GM21619 (cell line): ENCODE measurements at regions not wholly inside any gene's neighbourhood (a gene's known extent, or its start where the extent isn't known, plus 50 kb on each side); places are given as distances from the start of the nearest gene placed in this dataset.

Experiments
- ATAC-seq: cut with Tn5 transposase; IDR thresholded peaks from one replicate; pipeline ENCODE4 v1.9.1; 2021; ENCODE audit not compliant: unreplicated experiment

DNA sequence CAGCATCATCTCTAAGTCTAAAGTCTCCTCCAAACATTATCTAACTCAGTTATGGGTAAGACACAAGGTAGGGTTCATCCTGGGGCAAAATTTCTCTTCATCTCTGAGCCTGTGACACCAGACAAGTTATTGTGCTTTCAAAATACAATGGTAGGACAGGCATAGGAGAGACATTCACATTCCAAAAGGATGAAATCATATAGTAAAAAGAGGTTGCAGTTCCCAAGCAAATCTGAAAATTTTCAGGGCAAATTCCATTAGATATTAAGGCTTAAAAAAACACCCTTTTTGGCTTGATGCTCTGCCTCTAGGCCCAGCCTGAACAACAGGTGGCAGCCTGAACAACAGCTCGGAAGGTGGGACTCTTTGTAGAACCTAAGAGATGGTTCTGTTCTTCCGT is 448.3 kb upstream of the SLIT2 start:
- no peak for ATAC-seq

DNA sequence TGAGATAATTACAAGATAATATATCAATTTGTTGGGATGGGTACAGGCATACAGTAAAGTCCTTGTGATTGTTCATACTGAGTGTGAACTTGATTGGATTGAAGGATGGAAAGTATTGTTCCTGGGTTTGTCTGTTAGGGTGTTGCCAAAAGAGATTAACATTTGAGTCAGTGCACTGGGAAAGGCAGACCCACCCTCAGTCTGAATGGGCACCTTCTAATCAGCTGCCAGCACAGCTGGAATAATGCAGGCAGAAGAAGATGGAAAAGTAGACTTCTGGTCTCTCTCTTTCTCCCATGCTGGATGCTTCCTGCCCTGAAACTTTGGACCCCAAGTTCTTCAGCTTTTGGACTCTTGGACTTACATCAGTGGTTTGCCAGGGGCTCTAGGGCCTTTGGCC is 457.9 kb upstream of the SLIT2 start:
- ATAC-seq = no peak

DNA sequence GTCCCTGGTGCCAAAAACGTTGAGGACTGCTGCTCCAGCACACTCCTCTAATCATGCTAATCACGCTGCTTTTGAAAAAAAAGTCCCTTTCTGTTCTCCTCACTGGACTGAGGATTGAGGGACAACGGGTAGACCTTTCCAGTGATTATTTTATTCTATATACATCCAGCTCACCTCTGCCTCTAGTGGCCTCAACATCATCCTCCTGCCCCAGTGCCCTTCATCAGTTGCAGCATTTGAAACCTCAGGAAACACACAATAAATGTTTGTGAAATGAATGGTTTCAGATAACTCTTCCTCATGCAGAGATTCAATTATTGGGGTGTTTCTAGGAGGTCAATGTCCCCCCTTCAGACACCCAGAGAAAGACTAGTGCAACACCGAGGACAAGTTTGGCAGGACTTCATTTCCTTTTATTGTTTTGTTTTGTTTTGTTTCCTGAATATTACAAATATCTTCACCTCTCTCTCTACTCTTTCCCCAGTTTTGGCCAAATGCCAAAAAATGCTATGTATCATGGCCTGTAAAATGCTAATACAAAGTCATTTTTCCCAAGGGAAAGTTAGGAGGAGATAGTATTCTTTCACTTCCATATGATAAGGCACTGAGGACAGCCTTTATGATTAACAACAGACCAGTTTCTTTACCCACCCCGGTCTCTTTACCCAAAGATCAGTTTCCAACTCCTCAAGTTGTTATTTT is 460.1 kb upstream of the SLIT2 start:
- no peak for ATAC-seq

DNA sequence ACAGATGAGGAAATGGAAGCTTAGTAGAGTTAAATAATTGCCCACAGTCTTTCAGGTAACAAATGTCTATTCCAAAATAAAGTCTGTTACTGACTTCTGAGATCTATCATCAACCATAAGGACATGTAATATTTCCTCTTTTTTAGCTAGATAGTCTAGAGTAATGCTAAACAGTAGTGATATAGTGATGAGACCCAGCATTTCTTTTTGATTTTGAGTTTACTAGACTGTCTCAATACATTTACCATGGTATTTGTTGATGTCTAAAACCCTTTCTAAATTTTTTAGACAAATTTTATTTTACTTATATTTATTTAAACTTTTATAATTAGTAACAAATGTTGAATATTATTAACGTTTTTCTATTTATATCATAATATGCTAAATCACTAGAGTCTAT is 465.1 kb upstream of the SLIT2 start:
- ATAC-seq = no peak

DNA sequence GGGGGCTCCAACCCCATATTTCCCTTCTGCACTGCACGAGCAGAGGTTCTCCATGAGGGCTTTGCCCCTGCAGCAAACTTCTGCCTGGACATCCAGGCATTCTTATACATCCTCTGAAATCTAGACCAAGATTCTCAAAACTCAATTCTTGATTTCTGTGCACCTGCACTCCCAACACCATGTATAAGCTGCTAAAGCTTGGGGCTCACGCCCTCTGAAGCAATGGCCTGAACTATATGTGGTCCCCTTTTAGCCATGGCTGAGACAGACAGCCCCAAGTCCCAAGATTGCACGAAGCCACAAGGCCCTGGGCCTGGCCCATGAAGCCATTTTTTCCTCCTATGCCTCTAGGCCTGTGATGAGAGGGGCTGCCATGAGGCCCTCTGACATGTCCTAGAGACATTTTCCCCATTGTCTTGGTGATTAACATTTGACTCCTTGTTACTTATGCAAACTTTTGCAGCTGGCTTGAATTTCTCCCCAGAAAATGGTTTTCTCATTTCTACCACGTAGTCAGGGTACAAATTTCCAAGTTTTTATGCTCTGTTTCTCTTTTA is 468.0 kb upstream of the SLIT2 start:
- ATAC-seq = no peak

DNA sequence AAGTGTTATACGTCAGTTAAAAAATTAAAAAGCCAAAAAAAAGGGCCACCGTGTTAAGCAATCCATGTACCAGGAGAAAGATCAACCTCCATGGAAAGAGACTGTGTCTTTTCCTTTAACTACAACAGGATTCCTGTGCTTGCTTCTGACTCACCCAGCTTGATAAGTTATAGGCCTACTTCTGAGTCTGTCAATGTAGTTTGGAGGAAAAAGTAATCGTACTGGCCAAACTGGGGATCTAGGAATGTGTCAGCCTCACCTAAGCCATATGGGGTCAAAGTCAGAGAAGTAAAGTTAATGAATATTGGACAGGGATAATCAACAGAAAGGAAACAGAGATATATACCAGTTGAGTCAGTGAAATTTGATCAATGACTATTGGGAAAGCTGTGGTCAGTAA is 470.8 kb upstream of the SLIT2 start:
- no peak for ATAC-seq

DNA sequence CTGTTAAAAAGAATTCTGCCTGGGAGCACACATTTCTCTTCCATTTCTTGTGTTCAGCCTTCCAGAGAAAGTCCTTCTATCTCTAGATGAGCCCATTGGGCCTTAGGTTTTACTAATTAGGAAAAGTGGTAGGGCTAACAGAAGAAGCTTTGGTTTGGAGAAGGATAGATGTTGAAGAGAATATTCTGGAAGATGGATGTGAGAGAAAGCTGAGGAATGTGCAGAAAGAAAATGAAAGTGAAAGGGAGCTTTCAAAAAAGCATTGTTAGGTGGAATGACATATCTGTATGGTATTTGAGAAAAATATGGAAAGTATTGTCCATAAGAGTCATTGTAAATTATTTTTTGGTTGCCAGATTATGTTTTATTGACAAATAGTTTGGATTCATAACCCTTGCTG is 474.8 kb upstream of the SLIT2 start:
- no peak for ATAC-seq

DNA sequence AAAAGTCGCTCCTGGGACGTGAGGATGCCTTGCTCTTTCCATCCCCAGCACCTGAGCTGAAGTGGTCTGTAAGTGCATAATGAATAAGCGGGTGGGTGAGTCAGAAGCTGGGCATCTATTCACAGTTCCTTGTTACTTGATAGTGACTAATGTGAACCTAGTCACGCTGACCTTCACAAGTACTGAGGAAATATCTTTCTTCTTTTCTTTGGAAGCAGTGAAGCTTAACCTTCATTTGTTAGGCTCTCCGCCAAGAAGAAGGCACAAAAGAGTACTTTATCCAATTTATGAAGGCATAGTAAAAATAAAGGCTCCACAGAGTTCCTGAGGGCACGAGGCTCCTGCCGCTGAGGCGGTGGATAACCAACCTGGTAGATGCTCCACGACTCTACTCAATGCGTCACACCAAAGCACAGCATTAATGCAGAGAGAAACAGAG is 475.7 kb upstream of the SLIT2 start:
- ATAC-seq = no peak

DNA sequence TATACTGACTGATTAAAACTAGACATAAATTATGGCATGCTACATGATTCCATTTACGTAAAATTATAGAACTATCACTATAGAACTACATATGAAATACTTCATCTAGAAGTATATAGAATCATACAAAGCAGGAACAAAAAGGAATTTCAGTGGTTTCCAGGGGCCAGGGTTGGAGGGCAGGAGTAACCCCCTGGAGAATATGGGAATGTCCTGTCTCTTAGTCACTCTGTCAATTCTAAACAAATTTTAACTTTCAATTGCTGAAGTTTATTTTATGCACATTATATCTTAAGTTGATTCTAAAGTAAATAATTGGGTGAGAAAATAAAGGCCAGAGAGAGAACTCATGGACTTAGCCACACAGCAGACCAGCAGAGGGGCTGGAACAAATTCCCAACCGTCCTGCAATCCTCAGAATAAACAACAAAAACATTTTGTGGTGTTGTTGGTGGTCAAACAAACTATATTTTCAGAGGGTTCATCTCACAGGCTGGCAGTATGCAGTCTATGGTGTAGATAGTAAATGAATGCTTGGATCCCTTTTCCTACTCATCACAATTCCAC is 476.9 kb upstream of the SLIT2 start:
- ATAC-seq = no peak

DNA sequence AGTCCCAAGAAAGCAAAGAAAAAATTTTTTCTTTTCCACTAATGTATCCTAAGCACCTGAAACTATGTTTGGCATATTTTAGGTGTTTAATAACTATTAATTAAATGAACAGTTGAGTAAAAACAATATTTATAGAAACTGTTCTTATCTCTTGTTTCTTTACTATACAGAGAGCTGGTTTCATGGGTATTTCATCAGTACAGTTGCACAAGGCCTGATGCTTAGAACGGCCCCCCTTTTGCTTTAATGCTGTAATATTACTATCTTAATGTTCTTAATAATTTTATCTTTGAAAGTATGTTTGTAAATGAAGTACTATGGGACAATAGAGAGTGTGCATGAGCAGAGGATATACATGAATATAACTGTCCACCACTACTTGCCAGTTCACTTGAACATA is 479.1 kb upstream of the SLIT2 start:
- ATAC-seq = no peak

DNA sequence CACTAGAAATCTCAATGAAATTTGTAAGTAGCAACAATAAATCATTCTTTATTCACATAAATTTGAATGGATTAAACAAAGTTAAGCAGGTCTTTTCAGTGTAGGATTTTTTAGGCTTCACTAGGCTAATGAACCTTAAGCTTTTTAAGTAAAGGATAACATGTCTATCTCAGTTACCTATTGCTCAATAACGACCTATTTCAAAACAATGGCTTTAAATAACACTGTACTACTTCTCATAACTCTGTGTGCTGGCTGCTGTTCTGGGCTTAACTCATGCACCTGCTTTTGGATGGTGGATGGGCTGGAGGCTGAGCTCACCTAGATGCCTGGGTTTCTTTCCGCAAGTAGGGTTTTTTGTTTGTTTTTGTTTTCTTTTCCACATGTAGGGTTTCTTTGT is 495.0 kb upstream of the SLIT2 start:
- ATAC-seq = no peak

DNA sequence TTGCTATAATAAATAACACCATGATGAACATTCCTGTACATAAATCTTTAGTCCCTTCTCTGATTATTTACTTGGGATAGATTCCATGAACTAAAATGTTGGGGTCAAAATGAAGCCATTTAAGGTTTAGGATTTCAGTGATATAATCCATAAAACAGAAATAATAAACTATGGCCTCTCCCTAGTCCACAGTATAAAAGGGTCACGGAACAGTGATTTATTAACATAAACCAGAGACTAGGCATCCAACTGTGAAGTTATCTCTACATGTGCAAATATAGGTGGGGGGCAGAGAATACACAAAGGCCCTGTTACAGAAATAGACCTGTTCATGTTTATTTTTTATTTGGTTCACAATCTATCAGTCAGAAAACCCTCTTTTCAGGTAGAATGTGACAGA is 499.1 kb upstream of the SLIT2 start:
- ATAC-seq = no peak

DNA sequence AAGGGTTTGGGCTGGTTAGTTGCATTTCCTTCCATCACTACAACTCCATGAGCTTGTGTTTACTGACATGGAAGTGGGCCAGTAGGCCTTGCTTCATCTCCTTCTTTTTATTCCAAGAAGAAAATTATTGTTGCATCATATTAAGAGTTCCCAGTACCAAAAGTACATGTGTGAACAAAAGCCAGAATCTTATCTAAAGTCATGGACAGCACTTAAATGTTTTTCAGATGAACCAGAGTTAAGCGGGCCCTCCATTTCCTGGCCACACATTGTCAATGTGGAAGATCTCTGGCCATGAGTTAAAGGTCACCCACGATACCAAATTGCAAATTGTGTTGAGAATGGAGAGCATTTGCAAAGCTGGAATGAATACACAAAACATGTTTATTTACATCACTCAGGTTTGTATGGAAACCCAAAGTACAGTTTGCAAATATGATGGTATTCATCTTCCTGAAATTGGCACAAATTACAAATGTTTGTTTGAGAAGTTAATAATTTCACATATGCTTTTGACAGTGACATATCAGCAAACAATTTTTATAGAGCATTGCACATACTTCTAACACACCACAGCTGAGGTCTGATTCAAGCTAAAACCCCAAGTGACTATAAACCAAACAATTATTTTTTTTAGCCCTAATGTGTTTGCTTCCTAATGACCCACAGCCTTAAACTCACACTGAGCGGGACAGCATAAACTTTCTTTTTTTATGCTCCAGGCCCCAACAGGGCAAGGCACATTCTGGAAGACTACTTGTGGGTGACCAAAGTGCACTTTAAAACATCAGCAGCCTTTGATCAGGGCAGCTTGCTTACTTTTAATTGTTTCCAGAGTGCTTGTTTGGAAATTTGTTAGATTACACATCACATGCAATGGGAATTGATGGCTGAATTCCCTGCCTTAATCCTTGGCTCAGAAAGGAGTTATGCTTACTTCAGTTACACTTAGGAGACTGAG is 502.9 kb upstream of the SLIT2 start:
- ATAC-seq = no peak

DNA sequence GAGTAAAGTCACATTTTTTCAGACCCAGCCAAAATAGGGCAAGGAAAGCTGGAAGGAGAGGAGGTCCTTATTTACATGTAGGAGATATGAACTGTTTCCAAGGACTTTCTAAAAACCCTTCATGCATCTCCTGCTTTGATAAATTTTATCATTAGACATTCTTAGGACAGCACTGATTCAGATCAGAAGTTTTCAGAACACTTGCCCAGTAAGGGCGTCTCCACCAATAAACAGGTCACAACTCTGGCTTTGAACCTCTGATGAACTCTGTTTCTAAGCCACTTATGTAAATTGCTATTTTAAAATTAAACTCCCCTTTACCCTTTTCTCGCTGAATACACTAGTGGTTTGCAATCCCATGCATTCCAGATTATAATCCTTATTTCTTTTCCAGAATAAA is 505.3 kb upstream of the SLIT2 start:
- ATAC-seq = no peak

DNA sequence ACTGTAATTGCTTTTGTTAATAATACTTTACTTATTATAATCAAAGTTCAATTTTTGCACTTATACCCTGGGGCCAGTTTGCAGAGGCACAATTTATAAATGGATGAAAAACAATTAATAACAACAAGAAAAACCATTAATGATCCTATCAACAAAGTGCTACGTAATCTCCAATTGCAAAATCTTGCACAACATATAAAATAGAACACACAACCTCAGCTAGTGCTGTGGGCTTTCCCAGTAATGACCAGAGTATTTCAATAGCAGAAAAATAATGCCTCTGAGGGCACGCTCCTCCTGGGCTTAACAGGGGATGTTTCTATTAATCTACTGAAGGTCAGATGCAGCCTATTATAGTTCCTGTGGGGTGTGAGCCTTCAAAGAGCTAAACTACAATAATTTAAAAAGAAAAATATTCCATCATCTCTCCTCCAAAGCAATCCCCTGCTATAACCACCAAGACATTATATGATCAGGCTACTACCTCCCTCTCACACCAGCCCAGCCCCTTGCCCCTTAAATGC is 508.5 kb upstream of the SLIT2 start:
- ATAC-seq = no peak

DNA sequence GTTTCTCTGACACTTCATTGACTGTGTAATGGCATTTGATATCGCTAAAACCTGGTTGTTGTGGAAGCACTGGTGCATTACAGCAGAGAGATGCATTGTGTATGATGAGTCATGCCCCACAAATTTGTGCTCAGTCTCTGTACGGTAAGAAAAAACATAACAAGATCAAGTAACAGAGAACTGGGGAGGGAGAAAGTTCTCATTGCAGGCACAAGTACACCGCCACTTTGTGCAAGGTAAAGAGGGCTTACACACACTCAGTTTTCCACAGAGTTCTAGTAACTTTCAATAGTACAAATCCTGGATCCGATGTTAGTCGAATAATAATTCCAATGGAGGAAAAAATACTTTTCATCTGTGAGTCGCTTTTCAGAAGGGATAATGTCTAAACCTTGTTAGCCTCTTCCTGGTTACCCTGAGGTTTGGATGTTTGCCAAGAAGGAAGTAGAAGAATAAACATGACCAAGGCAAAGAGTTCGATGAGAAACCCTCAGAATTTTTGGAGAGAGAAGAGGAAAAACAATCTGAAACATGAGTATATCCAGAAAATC is 512.5 kb upstream of the SLIT2 start:
- ATAC-seq = no peak

DNA sequence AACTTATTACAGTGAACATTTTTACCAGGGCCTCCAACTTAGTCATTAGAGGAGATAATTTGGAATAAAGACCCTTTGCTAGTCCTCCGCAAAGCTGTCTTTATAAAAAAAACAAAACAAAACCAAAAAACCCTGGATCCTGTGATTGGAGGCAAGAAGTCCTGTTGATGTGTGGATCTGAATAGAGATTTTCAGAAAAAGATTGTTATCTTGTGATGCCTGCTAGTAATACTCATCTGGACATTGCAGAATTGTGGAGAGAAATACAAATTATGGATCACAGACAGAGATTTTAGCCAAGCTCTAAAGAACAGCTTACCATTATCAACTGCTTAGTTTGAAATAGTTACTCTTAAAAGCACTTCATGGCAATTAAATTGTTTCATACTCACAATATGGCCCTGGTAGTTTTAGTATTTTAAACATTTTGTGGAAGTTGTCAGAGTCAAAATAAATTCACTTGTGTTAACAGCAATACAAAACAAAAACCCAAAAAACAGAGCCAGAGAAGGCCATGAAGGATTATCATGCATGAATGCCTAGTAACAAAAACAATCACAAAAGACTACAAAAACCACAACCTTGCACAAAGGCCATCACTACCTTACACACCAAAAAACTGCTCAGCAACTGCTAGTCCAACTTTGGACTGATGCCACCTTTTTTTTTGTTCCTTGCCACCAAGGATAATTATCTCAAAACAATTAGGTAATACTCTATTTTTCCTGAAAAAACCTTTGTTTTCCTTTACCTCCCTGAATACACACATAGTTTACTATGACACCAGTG is 514.5 kb upstream of the SLIT2 start:
- ATAC-seq = no peak

DNA sequence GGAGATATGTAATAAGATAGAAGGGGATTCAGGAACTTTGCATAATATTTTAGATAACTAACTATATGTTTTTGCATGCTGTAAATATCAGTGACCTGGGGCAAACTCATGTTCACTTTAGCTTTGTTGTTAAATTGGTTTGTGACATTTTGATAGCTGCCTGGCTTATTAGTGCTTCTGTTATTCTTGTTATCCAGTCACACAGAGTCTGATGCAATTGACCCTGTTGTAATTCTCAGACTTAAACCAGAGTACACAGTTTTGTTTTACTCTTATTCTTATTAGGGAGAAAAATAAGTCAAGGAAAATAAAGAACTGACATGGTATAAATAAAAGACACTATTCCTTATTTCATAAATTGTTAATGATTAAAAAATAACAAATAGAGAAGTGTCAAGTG is 516.7 kb upstream of the SLIT2 start:
- ATAC-seq = no peak

DNA sequence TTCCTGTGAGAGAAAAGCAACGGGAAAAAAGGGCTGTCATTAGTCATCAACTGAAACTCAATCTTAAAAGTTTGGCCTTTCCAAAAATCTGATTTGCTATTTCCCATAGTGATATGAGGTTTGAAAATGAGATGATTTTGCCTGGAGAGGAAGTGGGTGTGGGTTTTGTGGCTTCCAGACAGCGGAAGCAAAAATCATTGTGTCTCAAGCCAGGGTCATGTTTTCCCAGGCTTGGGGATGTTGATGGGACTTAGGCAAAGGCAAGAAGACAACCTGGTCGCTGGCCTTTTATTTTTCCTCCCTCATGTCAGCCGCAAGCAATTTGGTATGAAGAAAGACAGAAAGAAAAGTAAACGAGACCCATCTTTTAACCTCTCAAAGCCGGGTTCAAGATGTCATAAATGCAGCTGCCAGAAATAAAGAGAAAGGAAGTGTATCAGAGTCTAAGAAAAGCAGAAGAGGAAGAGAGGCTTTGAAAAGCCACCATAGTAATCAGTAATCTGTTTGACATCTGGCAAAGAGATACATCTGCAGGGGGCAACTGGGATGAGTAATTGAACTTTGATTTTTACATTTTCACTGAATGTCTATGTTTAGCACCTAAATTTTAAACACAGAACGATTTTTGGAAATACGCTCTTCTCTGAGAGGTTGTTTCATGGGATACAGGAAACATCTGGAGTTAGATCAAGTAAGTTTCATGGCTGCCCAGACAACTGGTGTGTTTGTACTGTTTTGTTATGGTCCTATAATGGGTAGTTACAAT is 521.6 kb upstream of the SLIT2 start:
- ATAC-seq = no peak

DNA sequence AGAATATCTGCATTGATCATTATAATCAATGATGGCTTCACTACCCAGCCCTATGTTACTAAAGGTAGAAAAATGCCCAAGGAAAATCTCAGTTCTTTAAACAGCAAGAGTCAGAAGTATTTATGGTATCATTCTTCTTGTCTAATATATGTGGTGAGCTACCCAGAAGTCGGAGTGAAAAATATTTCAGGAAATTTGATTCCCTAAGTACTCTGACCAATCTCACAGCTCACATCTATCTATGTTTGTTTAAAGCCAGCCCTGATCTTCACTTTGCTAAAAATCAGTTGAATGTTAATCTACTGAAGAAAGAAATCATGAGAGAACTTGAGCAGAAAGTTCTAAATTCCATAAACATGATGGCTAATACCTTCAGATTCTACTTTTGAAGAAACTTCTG is 522.9 kb upstream of the SLIT2 start:
- no peak for ATAC-seq
